IMR-90 (cell line): ENCODE measurements at regions not wholly inside any gene's neighbourhood (a gene's known extent, or its start where the extent isn't known, plus 50 kb on each side); places are given as distances from the start of the nearest gene placed in this dataset.

Experiments
- ATAC-seq: fragments of 200-7000 bp; cut with Tn5 transposase; 2 replicates; pipeline ENCODE4 v1.9.1; 2020; ENCODE audit warnings: low read depth, mild to moderate bottlenecking, moderate library complexity
- BruUV-seq: library from RNA; stranded (reverse); fragments of 400-500 nt; replicated peaks from 2 replicates; lab custom pipeline; 2021; lab: Mats Ljungman, UMichigan
- CTCF ChIA-PET: fragments of 300-600 bp; formaldehyde crosslinking; extraction: SDS; loops from one replicate; lab custom pipeline; 2021; ENCODE audit warnings: antibody characterized with exemption; lab: Yijun Ruan, JAX
- POLR2A ChIA-PET: fragments of 300-600 bp; sonication (Branson Sonifier 250); formaldehyde crosslinking; loops from one replicate; lab custom pipeline; 2022; ENCODE audit warnings: antibody characterized with exemption; ENCODE audit not compliant: unreplicated experiment; lab: Charles Lee
- DNase-seq: peaks from one replicate; pipeline ENCODE4 v3.0.0; 2013
- H2AFZ ChIP-seq: replicated peaks from 2 replicates; pipeline ENCODE3; 2013; ENCODE audit warnings: low read length, mild to moderate bottlenecking; ENCODE audit not compliant: poor library complexity
- H2AK5ac ChIP-seq: 2 replicates; pipeline ENCODE4 v1.6.1; 2013; ENCODE audit warnings: low read depth, low read length, inconsistent platforms
- H2AK9ac ChIP-seq: replicated peaks from 2 replicates; pipeline ENCODE3; 2013; ENCODE audit warnings: mild to moderate bottlenecking, low read depth, low read length, moderate library complexity; ENCODE audit not compliant: poor library complexity
- H2BK120ac ChIP-seq: 2 replicates; pipeline ENCODE4 v1.6.1; 2013; ENCODE audit warnings: low read depth, low read length, inconsistent platforms
- H2BK15ac ChIP-seq: 3 replicates; pipeline ENCODE4 v1.6.1; 2013; ENCODE audit warnings: low read depth, low read length, inconsistent platforms
- H2BK20ac ChIP-seq: 2 replicates; pipeline ENCODE4 v1.6.1; 2013; ENCODE audit warnings: low read depth, mild to moderate bottlenecking, inconsistent platforms, low read length, moderate library complexity
- H2BK5ac ChIP-seq: 2 replicates; pipeline ENCODE4 v1.6.1; 2013; ENCODE audit warnings: mild to moderate bottlenecking, low read depth, low read length, inconsistent platforms; ENCODE audit not compliant: poor library complexity, severe bottlenecking
- H3K14ac ChIP-seq: replicated peaks from 2 replicates; pipeline ENCODE4 v1.6.1; 2013; ENCODE audit warnings: low read depth, low read length, inconsistent platforms
- H3K18ac ChIP-seq: 2 replicates; pipeline ENCODE4 v1.6.1; 2013; ENCODE audit warnings: low read depth, low read length, control low read depth
- H3K23ac ChIP-seq: 2 replicates; pipeline ENCODE4 v1.6.1; 2013; ENCODE audit warnings: low read depth, low read length, inconsistent platforms
- H3K27ac ChIP-seq: 2 replicates; pipeline ENCODE4 v1.5.1; 2013; ENCODE audit warnings: mild to moderate bottlenecking, control low read depth, low read length; ENCODE audit not compliant: insufficient read depth
- H3K27me3 ChIP-seq: 2 replicates; pipeline ENCODE4 v1.6.1; 2013; ENCODE audit warnings: low read length; ENCODE audit not compliant: control insufficient read depth, insufficient read depth
- H3K36me3 ChIP-seq: 2 replicates; pipeline ENCODE4 v1.6.1; 2013; ENCODE audit warnings: low read length, mixed read lengths; ENCODE audit not compliant: control insufficient read depth, insufficient read depth
- H3K4ac ChIP-seq: 2 replicates; pipeline ENCODE4 v1.6.1; 2013; ENCODE audit warnings: low read depth, low read length, inconsistent platforms
- H3K4me1 ChIP-seq: 2 replicates; pipeline ENCODE4 v1.6.1; 2013; ENCODE audit warnings: low read length, mixed read lengths; ENCODE audit not compliant: control insufficient read depth, insufficient read depth
- H3K4me2 ChIP-seq: 2 replicates; pipeline ENCODE4 v1.6.1; 2013; ENCODE audit warnings: low read depth, mild to moderate bottlenecking, control low read depth, low read length, moderate library complexity
- H3K4me3 ChIP-seq: 2 replicates; pipeline ENCODE4 v1.5.1; 2013; ENCODE audit warnings: low read depth, mild to moderate bottlenecking, control low read depth, low read length, moderate library complexity; ENCODE audit not compliant: insufficient read depth
- H3K56ac ChIP-seq: 2 replicates; pipeline ENCODE4 v1.6.1; 2013; ENCODE audit warnings: low read length, inconsistent platforms; ENCODE audit not compliant: insufficient read depth; ENCODE audit errors: extremely low read depth
- H3K79me1 ChIP-seq, 2 experiments: 2 replicates each; pipeline ENCODE4 v1.6.1; 2013; ENCODE audit warnings: low read length in 2 of 2, inconsistent platforms in 1 of 2, low read depth in 1 of 2
- H3K9ac ChIP-seq: 2 replicates; pipeline ENCODE4 v1.6.1; 2013; ENCODE audit warnings: low read depth, low read length, control low read depth
- H3K9me1 ChIP-seq: 2 replicates; pipeline ENCODE4 v1.6.1; 2013; ENCODE audit warnings: low read length, inconsistent platforms; ENCODE audit not compliant: insufficient read depth
- H3K9me3 ChIP-seq: 2 replicates; pipeline ENCODE4 v1.6.1; 2013; ENCODE audit warnings: low read length; ENCODE audit not compliant: control insufficient read depth, insufficient read depth
- H4K20me1 ChIP-seq: 2 replicates; pipeline ENCODE4 v1.6.1; 2013; ENCODE audit warnings: low read length, inconsistent platforms; ENCODE audit not compliant: insufficient read depth
- H4K5ac ChIP-seq: 2 replicates; pipeline ENCODE4 v1.6.1; 2013; ENCODE audit warnings: mild to moderate bottlenecking, low read depth, low read length, control low read depth
- H4K8ac ChIP-seq, 2 experiments: 2 replicates each; pipeline ENCODE4 v1.6.1; 2013; ENCODE audit warnings: low read depth in 2 of 2, low read length in 2 of 2, control low read depth in 1 of 2, inconsistent platforms in 1 of 2
- H4K91ac ChIP-seq: 2 replicates; pipeline ENCODE4 v1.6.1; 2013; ENCODE audit warnings: low read depth, low read length, inconsistent platforms; ENCODE audit not compliant: insufficient read depth
- BHLHE40 ChIP-seq: fragments of 150-350 bp; IDR thresholded peaks from 2 replicates; pipeline ENCODE4 v1.6.1; 2016; ENCODE audit warnings: mild to moderate bottlenecking, low read depth, low read length
- CEBPB ChIP-seq: IDR thresholded peaks from 2 replicates; pipeline ENCODE4 v1.6.1; 2012; ENCODE audit warnings: low read depth, low read length, improper control_type of control experiment
- MAFK ChIP-seq: IDR thresholded peaks from 2 replicates; pipeline ENCODE4 v1.6.1; 2012; ENCODE audit warnings: low read depth, low read length, improper control_type of control experiment
- NFE2L2 ChIP-seq: fragments of 150-350 bp; IDR thresholded peaks from 2 replicates; pipeline ENCODE4 v1.6.1; 2016; ENCODE audit warnings: low read depth, mild to moderate bottlenecking, low read length
- POLR2A ChIP-seq: IDR thresholded peaks from 2 replicates; pipeline ENCODE4 v1.6.1; 2012; ENCODE audit warnings: mild to moderate bottlenecking, low read depth, low read length
- RAD21 ChIP-seq: IDR thresholded peaks from 2 replicates; pipeline ENCODE4 v1.6.1; 2012; ENCODE audit warnings: low read length, improper control_type of control experiment
- RFX5 ChIP-seq: IDR thresholded peaks from 2 replicates; pipeline ENCODE4 v1.8.0; 2012; ENCODE audit warnings: low read depth, mild to moderate bottlenecking, low read length, moderate library complexity
- SMC3 ChIP-seq: fragments of 150-350 bp; IDR thresholded peaks from 2 replicates; pipeline ENCODE4 v1.6.1; 2016; ENCODE audit warnings: low read depth, mild to moderate bottlenecking, antibody characterized with exemption, low read length, moderate library complexity
- dilution Hi-C: fragments of 300-500 bp; cut with HindIII; formaldehyde crosslinking; loops from one replicate; pipeline ENCODE4 v1.14.3; 2018; ENCODE audit warnings: low sequenced_read_pairs; ENCODE audit not compliant: unreplicated experiment
- in situ Hi-C: fragments of 300-500 bp; cut with MboI; formaldehyde crosslinking; loops from 3 replicates; pipeline ENCODE4 v1.14.3; 2019; ENCODE audit warnings: low sequenced_read_pairs, inconsistent platforms, mixed read lengths
- intact Hi-C: fragments of 100-400 bp; cut with micrococcal nuclease; formaldehyde crosslinking; loops from 2 replicates; pipeline ENCODE4 v1.10.0; 2022

DNA sequence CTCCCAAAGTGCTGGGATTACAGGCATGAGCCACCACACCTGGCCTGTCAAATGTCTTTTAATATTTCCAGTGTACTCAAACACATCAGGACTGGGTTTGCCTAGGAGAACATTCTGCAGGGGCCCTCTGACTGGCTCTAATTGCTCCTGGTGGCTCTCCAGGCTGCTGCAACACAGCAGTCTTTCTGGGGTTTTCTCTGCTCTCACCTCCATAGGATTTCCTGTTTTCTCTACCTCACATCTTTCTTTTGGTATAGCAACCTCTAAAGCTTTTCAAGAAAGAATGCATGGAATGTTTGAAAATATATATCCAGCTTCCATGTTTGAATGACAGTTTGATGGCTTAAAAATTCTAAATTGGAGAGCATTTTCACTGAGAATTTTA is 83.3 kb upstream of the IGSF10 start:
- Histone ChIP-seq H2AFZ (no peak overlapping the region), H3K9me3 (no peaks in the 10 kb centered on the region), H3K9ac (no peak overlapping the region), H2BK20ac (no peak overlapping the region), H3K79me1 (no peaks in the 10 kb centered on the region), H2AK9ac (no peak overlapping the region), H3K18ac (no peak overlapping the region), H2AK5ac (no peak overlapping the region), H4K20me1 (no peaks in the 10 kb centered on the region), H2BK15ac (no peak overlapping the region), H4K91ac (no peak overlapping the region), H4K5ac (no peak overlapping the region), H2BK5ac (no peak overlapping the region), H2BK120ac (no peak overlapping the region), H3K56ac (no peak overlapping the region), H3K4me3 (no peak overlapping the region), H3K9me1 (no peaks in the 10 kb centered on the region), H4K8ac (no peak overlapping the region), H3K14ac (no peak overlapping the region), H3K27ac (no peak overlapping the region), H3K23ac (no peak overlapping the region), H3K36me3 (no peaks in the 10 kb centered on the region), H3K4me1 (no peaks in the 10 kb centered on the region), H3K27me3 (no peaks in the 10 kb centered on the region), H3K4me2 (no peak overlapping the region), H3K4ac (no peak overlapping the region)
- DNase-seq, result no peak
- dilution Hi-C loops, result no loop called here
- intact Hi-C loops, result no loop called here
- ChIA-PET POLR2A (no interaction called here), CTCF (no interaction called here)
- TF ChIP-seq MAFK (no peak), CEBPB (no peak), RFX5 (no peak), NFE2L2 (no peak), POLR2A (no peak), BHLHE40 (no peak), SMC3 (no peak), RAD21 (no peak)
- no peak for ATAC-seq
- BruUV-seq, result no TSS peak
- in situ Hi-C loops, result no loop called here
